ENCODE measurements at regions not wholly inside any gene's neighbourhood (a gene's known extent, or its start where the extent isn't known, plus 50 kb on each side); places are given as distances from the start of the nearest gene placed in this dataset.

GRCh38 chr13:38520041-38520440 is 166.8 kb upstream of the FREM2 start:
- no peak for DNase-seq

DNA sequence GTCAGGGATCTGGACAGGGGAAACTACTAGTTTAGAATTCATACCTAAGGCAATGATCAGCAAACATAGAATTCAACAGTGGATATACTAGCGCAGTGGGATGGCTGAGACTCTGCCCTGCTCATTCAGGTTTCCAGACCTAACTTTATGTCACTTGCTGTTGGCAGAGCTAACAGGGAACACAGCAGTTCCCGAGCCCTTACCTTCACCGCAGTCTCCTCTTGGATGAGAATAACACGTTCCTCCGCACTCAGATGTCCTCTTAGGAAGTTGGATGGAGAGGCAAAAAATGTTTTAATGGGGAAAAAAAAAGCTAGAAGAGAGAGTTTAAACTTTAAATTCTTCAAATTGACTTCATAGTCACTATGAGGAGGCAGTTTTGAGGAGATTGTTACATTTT is 159.7 kb upstream of the FREM2 start:
- no peak for DNase-seq

- no peak for DNase-seq
Measured at GRCh38 chr13:38528986-38529385, 157.9 kb upstream of the FREM2 start.

DNA sequence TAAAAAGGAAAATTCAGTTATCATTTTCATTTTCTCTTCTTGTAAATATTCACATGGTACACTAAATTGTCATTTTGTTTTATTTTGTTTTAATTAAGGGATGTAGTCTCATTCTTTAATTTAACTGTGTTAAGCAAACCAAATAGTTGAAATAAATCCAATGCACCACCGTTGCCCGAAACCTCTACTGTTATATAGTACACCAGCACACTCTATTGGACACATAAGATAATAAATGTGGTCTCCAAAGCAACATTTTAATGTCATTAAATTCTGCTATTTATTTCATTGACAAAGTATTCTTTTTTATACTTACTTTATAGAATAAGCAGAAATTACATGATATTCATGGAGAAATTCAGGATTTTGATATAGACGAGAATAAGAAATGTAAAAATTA is 156.4 kb upstream of the FREM2 start:
- no peak for DNase-seq

DNA sequence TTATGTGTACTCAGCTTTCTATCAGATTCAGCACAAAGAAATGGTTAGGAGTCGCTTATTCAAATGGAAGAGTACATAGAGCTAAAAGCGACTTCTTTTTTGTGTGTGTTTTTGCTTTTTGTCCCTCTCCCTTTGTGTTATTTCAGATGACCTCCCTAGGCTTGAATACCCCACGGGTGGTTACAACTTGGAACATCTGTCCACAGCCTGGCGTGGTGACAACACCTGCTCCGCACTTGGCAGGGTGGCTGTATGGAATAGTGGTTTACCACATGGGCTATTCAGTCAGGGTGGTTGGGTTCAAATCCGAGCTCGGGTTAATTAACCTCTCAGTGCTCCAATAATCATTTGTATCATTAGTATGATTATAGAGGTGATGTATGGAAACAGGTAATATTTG is 151.6 kb upstream of the FREM2 start:
- peak; percentile 32 for DNase-seq

DNA sequence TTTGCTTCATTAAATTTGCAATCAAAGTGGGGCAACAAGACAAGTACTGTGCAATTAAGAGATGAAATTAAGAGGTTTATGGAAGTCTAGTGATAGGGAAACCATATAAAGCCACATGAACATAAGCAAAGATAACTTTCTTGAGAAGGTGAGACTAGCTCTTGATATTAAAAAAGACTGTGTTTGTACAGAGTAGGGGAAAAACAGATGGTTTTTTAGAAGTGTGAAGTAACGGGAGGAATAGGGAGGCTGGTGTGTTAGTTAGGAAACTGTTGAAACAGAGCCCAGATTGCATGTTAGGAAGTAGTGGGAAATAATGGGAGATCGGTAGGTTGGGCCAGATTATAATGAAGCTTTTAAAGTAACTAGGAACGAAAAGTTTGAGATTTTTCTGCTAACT is 149.8 kb upstream of the FREM2 start:
- no peak for DNase-seq

DNA sequence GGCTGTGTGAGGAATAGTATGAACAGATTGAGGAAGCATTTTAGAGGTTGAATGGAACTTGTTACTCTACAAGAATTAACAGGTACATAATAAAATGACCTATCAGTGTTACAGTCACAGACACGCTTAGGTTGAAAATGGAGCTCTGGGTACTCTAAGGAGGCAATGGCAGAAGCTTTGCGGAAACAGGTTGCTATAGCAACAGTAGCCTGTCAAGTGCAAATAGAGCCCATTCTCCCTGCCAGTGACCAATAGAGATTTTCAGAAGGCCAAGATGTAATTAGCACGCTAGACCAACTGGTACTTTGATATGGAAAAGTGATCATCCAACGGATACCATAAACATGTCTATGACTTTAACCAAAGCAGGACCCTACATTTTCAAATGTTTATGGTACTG is 148.5 kb upstream of the FREM2 start:
- DNase-seq: peak; percentile 86

GRCh38 chr13:38539632-38540031 is 147.2 kb upstream of the FREM2 start:
- DNase-seq: no peak

GRCh38 chr13:38542601-38543000 is 144.3 kb upstream of the FREM2 start:
- no peak for DNase-seq

DNA sequence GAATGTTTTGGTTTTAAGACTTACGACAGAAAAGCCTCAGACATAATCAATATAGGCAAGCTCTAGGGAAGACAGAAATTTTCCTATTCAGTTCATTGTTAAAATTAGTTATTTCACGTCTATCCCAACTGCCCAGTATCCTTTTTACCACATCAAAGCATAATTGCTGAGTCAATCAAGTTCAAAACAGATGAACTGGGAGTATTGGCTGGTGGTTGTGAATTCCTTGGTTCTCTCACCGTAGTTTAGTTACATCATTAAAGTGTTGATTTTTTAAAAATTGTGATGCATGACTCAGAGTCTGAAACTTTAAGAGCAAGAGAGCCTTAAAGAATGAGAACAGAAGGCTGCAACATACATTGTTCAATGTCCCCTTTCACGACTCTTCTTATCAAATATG is 143.3 kb upstream of the FREM2 start:
- no peak for DNase-seq

GRCh38 chr13:38563739-38564138 is 123.1 kb upstream of the FREM2 start:
- DNase-seq: no peak

- DNase-seq: no peak
Measured at GRCh38 chr13:38564256-38565150, 122.4 kb upstream of the FREM2 start.

- DNase-seq: no peak
Measured at GRCh38 chr13:38566023-38566422, 120.9 kb upstream of the FREM2 start.

- DNase-seq: peak; percentile 87
Measured at GRCh38 chr13:38566519-38566918, 120.4 kb upstream of the FREM2 start.

- DNase-seq: no peak
Measured at GRCh38 chr13:38570706-38571105, 116.2 kb upstream of the FREM2 start.

GRCh38 chr13:38575427-38575826 is 111.5 kb upstream of the FREM2 start:
- no peak for DNase-seq

- no peak for DNase-seq
Measured at GRCh38 chr13:38577048-38577447, 109.8 kb upstream of the FREM2 start.

DNA sequence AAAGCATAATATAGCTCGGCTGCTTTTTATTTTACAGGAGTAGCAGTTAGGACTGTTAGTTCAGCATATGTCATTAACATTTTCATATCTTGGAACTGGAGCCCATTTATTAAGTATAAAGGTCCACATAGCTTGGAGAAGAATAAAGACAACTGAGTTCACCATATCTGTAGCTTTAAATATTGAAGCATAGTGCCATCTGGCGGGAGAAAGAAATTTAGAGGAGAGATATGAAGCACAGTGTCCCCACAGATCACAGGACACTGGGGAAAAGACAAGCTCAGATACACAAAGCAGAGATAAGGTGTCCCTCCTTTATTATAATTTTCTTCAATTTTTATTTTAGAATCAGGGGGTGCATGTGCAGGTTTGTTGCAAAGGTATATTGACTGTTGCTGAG is 104.7 kb upstream of the FREM2 start:
- DNase-seq: peak; percentile 16

- no peak for DNase-seq
Measured at GRCh38 chr13:38590230-38590629, 96.6 kb upstream of the FREM2 start.

GRCh38 chr13:38590796-38591507 is 95.9 kb upstream of the FREM2 start:
- peak; percentile 90 for DNase-seq

GRCh38 chr13:38602266-38602665 is 84.6 kb upstream of the FREM2 start:
- no peak for DNase-seq

DNA sequence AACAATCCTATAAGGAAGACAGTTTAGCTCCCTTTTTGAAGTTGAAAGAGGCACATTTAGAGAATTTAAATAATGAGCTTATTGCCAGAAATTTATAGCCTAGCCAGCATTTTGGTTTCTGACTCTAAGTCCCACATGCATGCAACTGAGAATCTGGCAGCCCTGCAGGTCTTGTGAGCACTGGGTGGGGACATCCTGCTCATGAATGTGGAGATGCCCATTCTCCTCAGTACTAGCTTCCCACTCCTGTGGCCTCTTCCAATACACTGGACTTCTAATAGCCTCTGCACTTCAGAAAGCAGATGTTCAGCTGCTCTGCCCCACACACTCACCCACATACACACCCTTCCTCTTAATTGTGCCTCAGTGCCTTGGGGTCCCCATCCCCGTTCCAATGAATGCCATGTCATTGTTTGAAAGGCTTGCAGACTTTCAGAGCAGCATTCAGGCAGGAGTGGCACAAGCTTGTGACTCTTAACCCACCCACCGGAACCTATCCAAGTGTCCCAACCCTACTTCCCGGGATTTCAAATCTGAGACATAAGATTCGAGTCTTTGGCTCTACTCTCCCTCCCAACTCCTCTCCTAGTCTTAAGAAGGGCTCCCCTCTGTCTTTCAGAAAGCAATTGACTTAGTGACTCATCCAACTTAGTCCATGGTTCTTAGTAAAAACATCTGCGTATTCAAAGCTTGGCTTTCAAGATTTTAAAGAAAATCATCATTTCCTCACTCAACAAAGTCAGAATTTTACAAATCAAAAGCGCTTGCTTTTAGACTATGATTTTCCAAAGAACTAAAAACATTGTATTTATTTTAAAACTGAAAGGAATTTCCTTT is 80.0 kb upstream of the FREM2 start:
- no peak for DNase-seq

DNA sequence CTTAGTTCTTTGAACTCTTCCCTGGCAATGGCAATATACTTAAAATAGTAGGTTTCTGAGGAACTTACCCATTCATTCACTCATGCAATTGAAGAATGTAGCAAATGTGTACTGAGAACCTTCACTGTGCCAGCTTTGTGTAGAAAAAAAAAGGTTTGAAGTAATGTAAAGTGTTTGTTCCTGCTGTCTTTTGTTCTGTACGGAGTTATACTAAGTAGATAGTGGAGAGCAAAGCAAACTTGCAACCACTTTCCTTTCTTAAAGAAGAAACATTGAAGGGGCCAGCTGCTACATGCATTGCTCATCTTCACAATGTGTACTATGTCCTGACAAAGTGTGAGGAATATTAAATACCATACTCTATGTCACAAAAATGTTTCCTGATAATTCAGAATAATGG is 68.9 kb upstream of the FREM2 start:
- DNase-seq: no peak

DNA sequence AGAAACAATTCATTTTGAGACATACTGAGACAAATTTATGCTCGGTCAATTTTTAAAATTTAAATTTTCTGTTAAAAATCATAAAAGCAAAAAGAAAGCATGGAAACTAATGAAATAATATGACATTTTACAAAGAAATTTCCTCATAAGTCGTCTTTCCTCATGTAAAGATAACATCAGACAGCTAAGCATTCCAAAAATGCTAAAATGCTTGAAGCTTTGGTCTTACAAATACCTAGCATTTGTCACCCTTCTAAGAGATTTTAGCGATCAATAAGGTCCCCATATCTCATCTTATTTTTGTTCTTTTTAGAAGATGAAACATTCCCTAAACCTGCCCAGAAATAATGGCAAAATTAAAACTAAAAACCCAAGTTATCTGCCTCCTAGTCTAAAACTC is 68.5 kb upstream of the FREM2 start:
- no peak for DNase-seq
